K562 (cell line): ENCODE measurements at regions not wholly inside any gene's neighbourhood (a gene's known extent, or its start where the extent isn't known, plus 50 kb on each side); places are given as distances from the start of the nearest gene placed in this dataset.

Experiments
- ATAC-seq: fragments of 200-7000 bp; cut with Tn5 transposase; 3 replicates; pipeline ENCODE4 v1.9.1; 2020; ENCODE audit warnings: moderate library complexity
- BruUV-seq: library from RNA; stranded (reverse); fragments of 400-500 nt; replicated peaks from 2 replicates; lab custom pipeline; 2021; lab: Mats Ljungman, UMichigan
- CTCF ChIA-PET: fragments of 300-600 bp; formaldehyde crosslinking; extraction: SDS; loops from one replicate; lab custom pipeline; 2021; ENCODE audit warnings: low intra/inter-chr PET ratio; lab: Yijun Ruan, JAX
- POLR2A ChIA-PET: fragments of 300-600, 350-650 bp; sonication (Branson Sonifier 250); formaldehyde crosslinking; extraction: SDS; loops from one replicate; lab custom pipeline; 2021; ENCODE audit warnings: antibody characterized with exemption, inconsistent platforms; lab: Yijun Ruan, JAX
- DNase-seq, 4 experiments: peaks; one replicate each; pipeline versions ENCODE4 v3.0.0 to v3.0.0-alpha.2; 2011 to 2018; ENCODE audit warnings: low spot score in 3 of 4, mixed read lengths in 3 of 4; ENCODE audit errors: extremely low read depth in 1 of 4
- FAIRE-seq: peaks from 2 replicates; lab custom pipeline; 2011; peaks lifted over from hg19 to GRCh38; lab: Jason Lieb, UNC
- H2AFZ ChIP-seq: 2 replicates; pipeline ENCODE4 v1.6.0; 2011; ENCODE audit warnings: low read depth, low read length, control low read depth, inconsistent platforms
- H3K27ac ChIP-seq: fragments of 200-600 bp; 3 replicates; pipeline ENCODE4 v1.8.0; 2011; ENCODE audit warnings: low read depth, mild to moderate bottlenecking, control low read depth, inconsistent platforms, low read length, moderate library complexity, mixed read lengths; ENCODE audit errors: extremely low read depth
- H3K27me3 ChIP-seq, 2 experiments: fragments of 300-600 bp in 1 of 2; 2 replicates in 1 of 2; 3 replicates in 1 of 2; pipeline versions ENCODE4 v1.6.0 to v1.8.0; 2011; ENCODE audit warnings: inconsistent platforms in 2 of 2, low read length in 2 of 2, mild to moderate bottlenecking in 1 of 2, mixed read lengths in 1 of 2, moderate library complexity in 1 of 2; ENCODE audit not compliant: control insufficient read depth in 2 of 2, insufficient read depth in 2 of 2
- H3K36me3 ChIP-seq: fragments of 300-600 bp; 3 replicates; pipeline ENCODE4 v1.8.0; 2011; ENCODE audit warnings: mild to moderate bottlenecking, low read length, inconsistent platforms; ENCODE audit not compliant: control insufficient read depth, insufficient read depth
- H3K4me1 ChIP-seq, 2 experiments: fragments of 200-600 bp in 1 of 2; replicated peaks in 1 of 2; 2 replicates in 1 of 2; 3 replicates in 1 of 2; pipeline versions ENCODE4 v1.5.1 to v1.8.0; 2011; ENCODE audit warnings: inconsistent platforms in 2 of 2, low read length in 2 of 2, mild to moderate bottlenecking in 1 of 2, mixed read lengths in 1 of 2, moderate library complexity in 1 of 2; ENCODE audit not compliant: control insufficient read depth in 2 of 2, insufficient read depth in 2 of 2
- H3K4me2 ChIP-seq: 2 replicates; pipeline ENCODE4 v1.6.1; 2011; ENCODE audit warnings: low read length, control low read depth, inconsistent platforms, mixed read lengths; ENCODE audit not compliant: insufficient read depth
- H3K4me3 ChIP-seq: fragments of 200-600 bp; sonication (generic), shearing (Covaris generic); 2 replicates; pipeline ENCODE4 v1.5.1; 2016; ENCODE audit warnings: control low read depth, inconsistent platforms
- H3K79me2 ChIP-seq: fragments of 200-600 bp; 3 replicates; pipeline ENCODE4 v1.8.0; 2011; ENCODE audit warnings: low read length, inconsistent platforms; ENCODE audit not compliant: control insufficient read depth, insufficient read depth
- H3K9ac ChIP-seq, 2 experiments: 2 replicates each; pipeline versions ENCODE4 v1.6.0 to v1.6.1; 2011; ENCODE audit warnings: low read depth in 2 of 2, low read length in 2 of 2, control low read depth in 1 of 2, inconsistent platforms in 1 of 2, mild to moderate bottlenecking in 1 of 2, mixed read lengths in 1 of 2; ENCODE audit not compliant: insufficient read depth in 1 of 2
- H3K9me1 ChIP-seq: one replicate; pipeline ENCODE4 v1.6.0; 2011; ENCODE audit warnings: inconsistent platforms, mild to moderate bottlenecking, low read length, moderate library complexity; ENCODE audit not compliant: control insufficient read depth, insufficient read depth
- H3K9me3 ChIP-seq: replicated peaks from 2 replicates; pipeline ENCODE4 v1.5.1; 2011; ENCODE audit warnings: low read depth, low read length, inconsistent platforms; ENCODE audit not compliant: control insufficient read depth, insufficient read depth
- H4K20me1 ChIP-seq: replicated peaks from 2 replicates; pipeline ENCODE4 v1.6.1; 2011; ENCODE audit warnings: low read length, inconsistent platforms, mixed read lengths; ENCODE audit not compliant: control insufficient read depth, insufficient read depth
- ETV1 ChIP-seq: fragments of 450-650 bp; conservative IDR thresholded peaks from 2 replicates; pipeline ENCODE4 v1.6.1; 2016; ENCODE audit warnings: missing genetic modification characterization, control low read depth, low read depth, missing compliant biosample characterization
- ZC3H4 ChIP-seq: sonication (generic); formaldehyde crosslinking; IDR thresholded peaks from 2 replicates; pipeline ENCODE4 v1.9.0; 2021; ENCODE audit warnings: missing genetic modification reagents, borderline replicate concordance
- WGBS: fragments of 100-300 bp; shearing (Covaris generic); methylation state at CpG from one replicate; pipeline ENCODE4 v1.1.6; 2016; ENCODE audit warnings: low coverage, mixed read lengths; ENCODE audit not compliant: insufficient coverage; ENCODE audit errors: missing lambda C conversion rate; 5-methylcytosine and 5-hydroxymethylcytosine counted together
- in situ Hi-C: fragments of 300-500 bp; cut with MboI; formaldehyde crosslinking; loops from 4 replicates; pipeline ENCODE4 v1.15.0; 2018; ENCODE audit warnings: inconsistent platforms, mixed read lengths
- intact Hi-C: fragments of 100-400 bp; cut with micrococcal nuclease; formaldehyde crosslinking; loops from 2 replicates; pipeline ENCODE4 v1.14.2; 2022
- TF ChIP-seq, protein P1 (sequence below): fragments of 250-450 bp; sonication (Bioruptor Pico); IDR thresholded peaks from 2 replicates; pipeline ENCODE4 v1.8.0; 2021; ENCODE audit warnings: mild to moderate bottlenecking, moderate library complexity
- TF ChIP-seq, protein P2 (sequence below): fragments of 450-650 bp; formaldehyde crosslinking; IDR thresholded peaks from 2 replicates; pipeline ENCODE4 v1.4.0; 2020; ENCODE audit warnings: mild to moderate bottlenecking, mixed read lengths

GRCh38 chr9:121593066-121593465 is 58.4 kb upstream of the DAB2IP start:
- no peak for FAIRE-seq
- Histone ChIP-seq H3K9ac (no peak overlapping the region), H3K79me2 (no peaks in the 10 kb centered on the region), H4K20me1 (no peaks in the 10 kb centered on the region), H3K36me3 (no peaks in the 10 kb centered on the region), H3K27ac (no peak overlapping the region), H3K4me1 (no peaks in the 10 kb centered on the region), H3K9me3 (no peaks in the 10 kb centered on the region), H3K9me1 (no peaks in the 10 kb centered on the region), H2AFZ (no peak overlapping the region), H3K4me3 (no peak overlapping the region), H3K27me3 (peaks cover 0 to 15% of the 10 kb centered on the region in 2 experiments; a peak in 3 of 5 replicates), H3K4me2 (no peak overlapping the region)
- ChIA-PET CTCF (no interaction called here), POLR2A (no interaction called here)
- 0% methylated on average over 7 of the region's 7 CpGs for WGBS
- intact Hi-C loops (no loop called here), in situ Hi-C loops (no loop called here)
- DNase-seq: no peak
- BruUV-seq: no TSS peak
- no peak for ATAC-seq
- TF ChIP-seq, protein P1, sequence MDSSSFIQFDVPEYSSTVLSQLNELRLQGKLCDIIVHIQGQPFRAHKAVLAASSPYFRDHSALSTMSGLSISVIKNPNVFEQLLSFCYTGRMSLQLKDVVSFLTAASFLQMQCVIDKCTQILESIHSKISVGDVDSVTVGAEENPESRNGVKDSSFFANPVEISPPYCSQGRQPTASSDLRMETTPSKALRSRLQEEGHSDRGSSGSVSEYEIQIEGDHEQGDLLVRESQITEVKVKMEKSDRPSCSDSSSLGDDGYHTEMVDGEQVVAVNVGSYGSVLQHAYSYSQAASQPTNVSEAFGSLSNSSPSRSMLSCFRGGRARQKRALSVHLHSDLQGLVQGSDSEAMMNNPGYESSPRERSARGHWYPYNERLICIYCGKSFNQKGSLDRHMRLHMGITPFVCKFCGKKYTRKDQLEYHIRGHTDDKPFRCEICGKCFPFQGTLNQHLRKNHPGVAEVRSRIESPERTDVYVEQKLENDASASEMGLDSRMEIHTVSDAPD (CRISPR knock-in tag): no peak
- TF ChIP-seq, protein P2, sequence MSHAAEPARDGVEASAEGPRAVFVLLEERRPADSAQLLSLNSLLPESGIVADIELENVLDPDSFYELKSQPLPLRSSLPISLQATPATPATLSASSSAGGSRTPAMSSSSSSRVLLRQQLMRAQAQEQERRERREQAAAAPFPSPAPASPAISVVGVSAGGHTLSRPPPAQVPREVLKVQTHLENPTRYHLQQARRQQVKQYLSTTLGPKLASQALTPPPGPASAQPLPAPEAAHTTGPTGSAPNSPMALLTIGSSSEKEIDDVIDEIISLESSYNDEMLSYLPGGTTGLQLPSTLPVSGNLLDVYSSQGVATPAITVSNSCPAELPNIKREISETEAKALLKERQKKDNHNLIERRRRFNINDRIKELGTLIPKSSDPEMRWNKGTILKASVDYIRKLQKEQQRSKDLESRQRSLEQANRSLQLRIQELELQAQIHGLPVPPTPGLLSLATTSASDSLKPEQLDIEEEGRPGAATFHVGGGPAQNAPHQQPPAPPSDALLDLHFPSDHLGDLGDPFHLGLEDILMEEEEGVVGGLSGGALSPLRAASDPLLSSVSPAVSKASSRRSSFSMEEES (CRISPR knock-in tag): no peak
- TF ChIP-seq ETV1 (tag): no peak
- no peak for TF ChIP-seq ZC3H4 (CRISPR knock-in tag)
